Mucosa of gallbladder (tissue), 1 donor: ENCODE measurements at regions not wholly inside any gene's neighbourhood (a gene's known extent, or its start where the extent isn't known, plus 50 kb on each side); places are given as distances from the start of the nearest gene placed in this dataset.

ENCODE experiments used
- DNase-seq: peaks from one replicate; pipeline ENCODE4 v3.0.0-alpha.2; 2020; ENCODE audit warnings: low spot score
- donor health status: DM: no; HTN: no; CAD: no.

DNA sequence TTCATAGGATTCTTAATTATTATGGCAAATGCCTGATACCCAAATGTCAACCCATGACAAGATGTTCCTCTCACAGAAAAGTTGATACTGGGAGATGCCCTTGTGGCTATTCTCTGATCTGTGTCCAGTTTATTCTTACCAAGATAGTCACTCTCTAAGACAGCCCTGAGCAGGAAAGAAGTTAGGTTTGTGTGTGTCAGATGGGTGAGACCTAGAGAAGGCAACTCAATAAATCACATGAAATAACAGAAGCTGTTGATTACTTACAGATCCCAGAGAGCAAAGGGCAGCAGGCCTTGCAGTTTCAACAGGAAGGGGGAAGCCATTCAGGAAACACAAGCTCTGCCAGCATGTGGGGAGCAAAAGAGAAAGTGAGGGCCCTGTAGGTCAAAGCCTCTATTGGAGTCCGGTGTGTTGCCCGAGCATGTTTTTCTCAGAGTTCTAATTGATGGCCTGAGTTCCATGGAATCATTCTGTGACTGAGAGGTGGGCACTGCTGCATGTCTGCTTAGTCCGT is 1193.7 kb upstream of the CDH18 start:
- peak; percentile 13 for DNase-seq

DNA sequence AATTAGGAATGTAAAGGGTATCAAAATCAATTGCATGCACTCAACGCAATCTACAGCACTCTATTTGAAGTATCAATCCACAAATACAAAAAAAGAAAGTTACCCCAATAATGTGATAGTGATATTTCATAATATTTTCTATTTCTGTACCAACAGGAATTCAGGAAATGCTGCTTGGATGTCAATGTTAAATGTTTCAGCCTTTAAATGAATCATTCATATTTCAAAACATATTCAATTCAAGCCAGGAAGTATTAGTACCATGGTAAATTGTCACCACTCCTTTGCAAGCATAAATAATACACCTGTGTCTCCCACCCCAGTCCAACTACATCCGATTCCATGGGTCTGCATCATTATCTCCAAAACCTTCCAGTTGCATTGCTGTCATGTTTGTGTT is 1185.5 kb upstream of the CDH18 start:
- no peak for DNase-seq

DNA sequence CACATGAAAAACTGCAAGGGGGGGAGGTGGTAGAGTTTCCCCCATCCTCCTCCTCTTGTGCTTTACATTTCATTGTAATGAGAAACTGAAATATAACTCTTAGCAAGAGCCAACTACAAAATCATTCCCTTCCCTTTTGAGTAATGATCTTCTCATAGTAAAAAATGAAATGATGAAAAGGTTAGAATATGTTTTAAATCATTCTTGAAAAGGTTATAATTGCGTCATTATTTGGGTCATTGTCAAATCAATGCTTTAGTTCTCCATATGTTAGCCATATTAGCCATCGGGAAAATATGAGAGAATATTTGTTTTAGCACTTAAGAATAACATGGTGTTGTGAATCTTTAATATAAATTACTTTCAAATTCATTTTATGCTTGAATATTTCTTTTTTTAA is 1185.0 kb upstream of the CDH18 start:
- DNase-seq, result no peak

DNA sequence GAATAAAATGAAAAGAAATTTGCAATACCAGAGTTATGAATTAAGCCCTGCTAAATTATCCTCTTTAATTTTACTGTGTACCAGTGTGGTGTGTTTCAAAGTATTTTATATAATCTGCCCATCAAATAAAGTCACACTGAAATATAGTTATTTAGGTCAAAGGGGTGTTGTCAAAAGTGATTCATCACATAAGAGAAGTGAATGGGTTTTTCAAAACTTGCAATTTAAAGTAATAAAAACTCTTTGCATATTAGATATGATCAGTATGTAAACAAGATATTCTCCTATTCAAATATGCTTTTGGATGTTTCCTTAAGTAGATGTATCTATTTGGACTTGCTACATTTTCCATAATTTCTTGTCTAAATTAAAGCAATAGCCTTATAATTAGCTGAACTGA is 1183.0 kb upstream of the CDH18 start:
- DNase-seq, result no peak

DNA sequence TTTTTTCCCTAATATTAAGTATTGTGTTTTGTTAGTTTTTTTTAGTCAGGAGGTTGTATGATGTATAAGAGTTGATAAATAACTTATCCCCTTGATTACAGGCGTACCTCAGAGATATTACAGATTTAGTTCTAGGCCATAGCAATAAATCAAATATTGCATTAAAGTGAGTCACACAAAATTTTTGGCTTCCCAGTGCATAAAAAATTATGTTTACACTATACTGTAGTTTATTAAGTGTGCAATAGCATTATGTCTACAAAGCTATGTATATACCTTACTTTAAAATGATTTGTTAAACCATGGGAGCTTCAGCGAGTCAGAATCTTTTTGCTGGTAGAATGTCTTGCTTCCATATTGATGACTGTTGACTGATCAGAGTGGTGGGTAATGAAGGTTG is 1180.6 kb upstream of the CDH18 start:
- no peak for DNase-seq

DNA sequence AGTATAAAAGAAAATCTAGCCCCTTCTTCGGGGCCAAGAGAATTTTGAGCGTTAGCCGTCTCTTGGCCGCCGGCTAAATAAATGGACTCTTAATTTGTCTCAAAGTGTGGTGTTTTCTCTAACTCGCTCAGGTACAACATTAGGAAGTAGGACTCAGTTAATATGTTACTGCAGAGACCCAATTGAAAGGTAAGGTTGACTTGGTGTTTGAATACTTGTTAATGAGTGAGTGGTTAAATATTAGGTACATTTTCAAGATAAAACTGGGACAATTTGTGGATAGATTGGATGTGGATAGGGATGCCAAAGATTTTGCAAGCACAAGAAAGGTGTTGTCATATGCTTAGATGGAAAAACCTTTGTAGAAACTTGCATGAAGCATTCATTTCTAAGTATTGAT is 1177.3 kb upstream of the CDH18 start:
- DNase-seq, result no peak

DNA sequence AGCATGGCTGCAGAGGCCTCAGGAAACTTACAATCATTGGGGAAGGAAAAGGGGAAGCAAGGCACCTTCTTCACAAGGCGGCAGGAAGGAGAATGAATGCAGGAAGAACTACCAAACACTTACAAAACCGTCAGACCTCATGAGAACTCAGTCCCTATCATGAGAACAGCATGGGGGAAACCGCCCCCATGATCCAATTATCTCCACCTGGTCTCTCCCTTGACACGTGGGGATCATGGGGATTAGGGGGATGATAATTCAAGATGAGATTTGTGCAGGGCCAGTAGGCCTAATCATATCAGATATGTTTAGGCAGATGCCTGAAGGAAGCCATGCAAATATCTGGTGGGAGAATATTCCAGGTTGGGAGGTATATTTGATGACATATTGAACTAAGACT is 1176.4 kb upstream of the CDH18 start:
- DNase-seq, result no peak

DNA sequence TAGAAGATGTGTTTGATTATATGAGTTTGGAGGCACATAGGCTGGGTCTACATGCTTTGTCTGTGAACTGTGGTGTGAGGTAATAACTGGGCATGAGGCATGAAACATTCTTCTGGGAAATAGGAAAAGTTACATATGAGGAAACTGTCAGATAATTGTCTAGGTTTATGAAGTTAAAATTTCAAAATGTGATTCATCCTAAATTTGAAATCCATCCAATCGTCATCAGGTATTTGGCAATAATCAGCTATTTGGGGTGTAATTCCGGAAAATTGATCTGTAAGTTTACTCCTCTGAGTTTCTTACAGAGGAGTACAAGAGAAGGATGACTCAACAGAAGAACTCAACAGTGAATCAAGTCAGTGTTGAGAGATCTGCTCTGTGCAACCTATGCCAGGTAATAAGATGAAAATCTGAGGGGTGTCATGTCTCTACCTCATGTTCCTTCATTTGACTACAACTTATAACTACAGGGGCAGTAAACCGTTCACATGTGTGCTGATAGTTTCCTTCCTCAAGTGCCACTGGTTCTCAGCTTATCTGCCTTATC is 1171.6 kb upstream of the CDH18 start:
- DNase-seq, result no peak

DNA sequence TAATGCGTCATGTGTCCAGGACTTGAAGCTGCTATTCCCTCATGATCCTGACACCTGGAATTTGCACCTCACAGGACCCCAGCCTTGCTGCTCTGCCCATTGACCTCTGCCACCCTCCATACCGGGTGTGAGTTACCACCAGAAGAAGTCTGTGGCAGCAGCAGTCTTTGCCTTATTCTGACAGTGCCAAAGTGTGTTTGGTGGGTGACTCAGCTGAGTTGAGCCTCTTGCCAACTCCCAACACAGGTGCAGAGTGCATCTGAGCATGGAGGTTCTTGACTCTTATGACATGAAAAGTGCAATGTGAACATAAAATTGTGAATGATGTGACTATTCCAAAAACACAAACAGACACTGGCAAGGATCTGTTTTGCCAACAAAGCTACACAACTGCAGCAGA is 1166.5 kb upstream of the CDH18 start:
- DNase-seq, result peak; percentile 21

DNA sequence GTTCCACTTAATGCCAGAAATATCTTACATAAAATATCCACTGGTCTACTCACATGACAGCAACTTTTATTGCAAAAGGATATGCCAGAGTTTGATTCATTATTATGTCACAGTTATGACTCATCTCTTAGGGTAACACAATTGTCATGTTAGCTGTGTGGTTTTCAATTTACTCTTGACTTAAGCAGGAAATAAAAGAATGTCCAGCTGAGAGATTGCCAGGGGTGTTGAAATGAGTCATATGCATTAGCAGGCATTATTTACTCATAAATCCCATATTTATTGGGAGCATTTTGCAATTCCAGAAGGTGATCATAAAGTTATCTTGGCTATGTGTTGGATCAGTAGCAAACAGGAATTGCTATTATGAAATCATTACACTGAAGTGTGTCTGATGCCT is 1164.6 kb upstream of the CDH18 start:
- peak; percentile 40 for DNase-seq

DNA sequence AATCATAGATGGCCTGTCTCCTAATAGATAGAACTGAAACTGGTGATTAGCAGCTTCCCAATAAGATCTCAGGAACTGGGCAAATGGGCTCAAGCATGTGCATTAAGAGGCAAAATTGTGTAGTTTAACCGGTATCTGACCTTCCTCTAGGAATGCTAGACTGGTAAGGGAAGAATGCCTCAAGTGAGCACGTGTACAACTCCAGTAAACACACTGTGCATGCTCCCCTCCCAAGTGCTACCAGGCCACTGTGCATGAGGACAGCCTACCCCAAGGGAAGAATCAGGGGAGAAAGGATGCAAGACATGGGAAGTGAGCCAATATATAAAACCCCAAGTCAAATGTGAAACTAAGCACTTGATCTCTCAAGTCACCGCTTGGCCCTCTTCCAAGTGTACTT is 1157.4 kb upstream of the CDH18 start:
- no peak for DNase-seq

DNA sequence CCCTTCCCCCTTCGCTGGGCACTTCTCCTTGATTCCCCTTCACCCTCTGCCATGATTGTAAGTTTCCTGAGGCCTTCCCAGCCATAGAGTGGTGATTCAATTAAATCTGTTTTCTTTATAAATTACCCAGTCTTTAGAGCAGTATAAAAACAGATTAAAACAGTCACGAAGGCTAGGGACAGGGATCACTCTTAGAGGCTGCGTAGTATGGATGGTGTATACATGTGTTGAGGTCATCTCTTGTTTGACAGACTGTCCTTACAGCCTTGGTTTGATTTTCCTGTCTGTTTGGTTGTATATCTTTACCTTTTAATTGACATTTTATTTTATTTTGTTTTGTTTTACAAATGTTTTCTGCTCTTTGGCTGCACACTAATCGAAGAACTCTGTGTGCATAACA is 1155.7 kb upstream of the CDH18 start:
- no peak for DNase-seq

DNA sequence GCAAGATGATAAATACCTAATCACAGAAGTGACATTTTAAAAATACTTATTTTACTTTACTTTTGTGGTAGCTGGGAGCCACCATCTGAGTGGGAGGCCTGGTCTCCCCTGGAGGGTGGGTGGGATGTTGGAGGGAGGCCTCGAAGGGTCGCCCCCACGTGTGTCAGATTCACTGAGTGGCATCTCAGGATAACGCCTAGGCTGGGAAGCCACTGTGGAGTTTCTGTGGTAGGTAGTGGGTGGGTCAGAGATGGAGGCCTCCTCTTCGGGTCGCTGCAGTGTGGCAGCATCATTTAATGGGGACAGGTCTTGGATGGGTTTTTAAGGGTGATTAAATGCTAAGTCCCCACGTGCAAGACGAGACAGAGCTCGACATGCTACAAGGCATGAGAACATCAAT is 1154.8 kb upstream of the CDH18 start:
- no peak for DNase-seq

DNA sequence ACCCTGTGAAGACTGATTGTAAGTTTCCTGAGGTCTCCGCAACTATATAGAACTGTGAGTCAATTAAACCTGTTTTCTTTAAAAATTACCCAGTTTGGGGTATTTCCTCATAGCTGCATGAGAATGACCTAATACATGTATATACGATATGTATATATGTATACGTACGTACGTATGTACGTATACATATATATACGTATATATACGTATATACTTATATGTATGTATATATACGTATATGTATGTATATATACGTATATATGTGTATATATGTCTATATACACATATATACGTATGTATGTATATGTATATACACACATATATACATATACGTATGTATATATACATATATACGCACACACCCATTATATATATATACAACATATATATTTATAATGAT is 1153.0 kb upstream of the CDH18 start:
- no peak for DNase-seq

DNA sequence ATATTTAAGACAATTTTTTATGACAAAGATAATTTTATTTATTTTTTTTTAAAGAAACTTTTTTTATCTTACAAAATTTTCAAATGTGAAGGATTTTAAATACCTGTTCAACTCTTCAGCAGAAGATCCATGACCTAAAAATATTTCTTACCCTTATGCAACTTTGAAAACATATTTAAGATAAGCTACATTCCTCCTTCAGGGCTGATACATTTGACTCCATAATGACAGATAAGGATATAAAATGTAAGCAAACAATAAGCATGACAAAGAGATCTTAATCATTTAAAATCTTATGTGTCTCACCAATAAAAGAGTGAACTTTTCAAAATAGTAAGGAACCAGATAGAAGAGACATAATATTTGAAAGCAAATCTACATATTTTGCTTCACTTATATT is 1138.2 kb upstream of the CDH18 start:
- DNase-seq, result no peak

DNA sequence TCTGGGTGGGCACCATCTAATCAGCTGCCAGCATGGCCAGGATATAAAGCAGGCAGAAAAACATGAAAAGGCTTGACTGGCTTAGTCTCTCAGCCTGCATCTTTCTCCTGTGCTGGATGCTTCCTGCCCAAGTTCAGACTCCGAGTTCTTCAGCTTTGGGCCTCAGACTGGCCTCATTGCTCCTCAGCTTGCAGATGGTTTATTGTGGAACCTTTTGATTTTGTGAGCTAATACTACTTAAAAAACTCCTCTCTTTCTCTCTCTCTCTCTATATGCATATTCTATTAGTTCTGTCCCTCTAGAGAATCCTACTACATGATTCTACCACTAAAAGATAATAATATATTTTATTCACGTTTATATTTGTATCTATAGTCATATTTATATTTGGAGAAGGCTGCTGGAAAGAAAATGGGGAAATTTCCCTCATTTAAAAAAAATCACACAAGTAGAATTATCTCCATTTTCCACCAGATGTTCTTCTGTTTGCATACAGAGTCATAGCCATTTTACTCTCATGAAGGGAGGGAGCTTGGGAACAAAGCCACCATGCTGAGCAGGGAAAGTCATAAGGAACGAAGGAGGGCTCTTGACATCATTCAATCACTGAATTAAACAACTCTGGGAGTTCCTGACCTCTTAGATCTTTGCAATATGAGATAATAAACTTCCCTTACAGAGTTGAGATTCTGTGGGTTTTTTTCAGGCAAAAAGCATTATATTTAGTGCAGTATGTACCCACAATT is 1137.4 kb upstream of the CDH18 start:
- no peak for DNase-seq

DNA sequence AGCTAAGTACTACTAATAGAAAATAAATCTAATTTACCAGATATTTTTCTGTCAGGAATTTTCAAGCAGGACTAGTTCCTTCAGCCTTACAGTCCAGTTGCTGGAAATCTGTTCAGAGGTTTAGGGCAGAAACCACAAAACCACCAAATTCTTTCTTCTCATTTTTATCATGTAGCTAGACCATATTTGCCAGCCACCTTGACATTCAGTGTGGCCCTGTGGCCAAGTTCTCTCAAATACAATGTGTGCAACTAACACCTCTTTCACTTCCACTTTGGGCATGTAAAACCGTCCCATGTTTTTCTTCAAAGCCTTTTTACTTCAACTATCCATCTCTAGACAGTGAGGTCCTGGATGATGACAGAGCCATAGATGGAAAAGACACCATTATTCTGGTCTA is 1133.2 kb upstream of the CDH18 start:
- DNase-seq, result no peak

DNA sequence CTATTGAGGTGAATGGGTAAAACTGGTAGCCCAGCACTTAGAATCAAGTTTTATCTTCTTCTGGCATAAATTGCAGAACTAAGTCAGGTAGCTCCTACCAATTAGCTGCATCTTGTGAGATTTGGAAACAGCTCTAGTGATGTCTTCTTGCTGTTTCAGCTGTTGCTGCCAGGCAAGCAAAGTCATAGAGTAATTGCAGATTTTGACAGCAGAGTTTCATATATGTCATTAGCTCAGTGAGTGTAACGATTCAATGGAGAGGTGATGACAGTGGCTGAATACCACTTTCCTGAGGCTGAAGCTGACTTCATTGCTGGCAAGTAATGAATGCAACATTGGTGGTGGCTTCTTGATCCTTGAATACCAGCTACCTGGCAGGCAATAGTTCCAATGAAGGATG is 1109.7 kb upstream of the CDH18 start:
- no peak for DNase-seq

DNA sequence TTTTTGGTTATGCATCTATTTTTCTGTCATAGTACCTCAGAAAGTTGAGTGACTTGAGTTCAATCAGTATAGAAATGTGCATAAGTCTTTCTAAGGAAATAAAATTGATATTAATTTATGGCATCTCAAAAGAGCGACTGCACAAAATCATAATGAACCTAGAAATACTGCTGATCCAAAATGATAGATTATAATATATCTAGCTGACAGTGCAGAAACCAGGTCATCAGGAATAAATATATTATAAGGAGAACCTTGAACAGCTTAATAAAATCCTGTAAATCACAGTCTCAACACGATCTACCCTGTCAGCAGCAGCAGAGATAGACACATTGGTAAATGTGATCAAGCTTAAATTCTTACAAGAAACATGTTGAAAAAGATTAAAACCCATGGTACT is 1106.6 kb upstream of the CDH18 start:
- DNase-seq, result no peak

DNA sequence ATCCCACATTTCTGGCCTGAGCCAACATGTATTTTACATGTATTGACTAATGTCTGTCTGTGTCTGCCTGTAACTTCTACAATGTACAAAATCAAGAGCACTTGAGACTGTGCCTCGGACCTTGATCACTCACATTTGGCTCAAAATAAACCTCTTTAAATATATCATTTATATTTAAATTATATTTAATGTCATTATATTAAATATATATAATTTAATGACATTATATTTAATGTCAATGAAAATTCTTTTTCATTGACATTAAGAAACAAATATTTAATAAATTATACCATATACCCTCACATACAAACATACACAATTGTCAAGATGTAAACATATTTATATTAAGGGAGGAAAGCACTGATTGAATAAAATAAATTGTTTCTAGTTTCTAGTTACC is 1099.8 kb upstream of the CDH18 start:
- no peak for DNase-seq

DNA sequence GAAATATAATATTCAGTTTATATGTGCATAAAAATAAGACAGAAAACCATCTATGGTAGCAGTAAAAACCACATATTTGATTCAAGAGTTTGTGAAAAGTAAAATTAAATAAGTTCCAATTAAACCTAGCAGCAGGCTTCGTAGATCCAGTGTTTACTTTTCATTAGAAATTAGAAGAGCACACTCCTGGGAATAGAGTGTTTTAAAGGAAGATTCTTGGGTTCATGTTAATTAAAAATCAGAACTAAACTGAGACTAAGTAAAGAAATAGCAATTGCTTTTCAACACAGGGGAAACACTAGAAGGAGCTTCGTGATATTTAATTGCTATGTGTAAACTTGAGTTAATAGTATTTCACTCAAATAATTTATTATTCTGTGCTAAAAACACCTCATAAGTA is 1097.8 kb upstream of the CDH18 start:
- no peak for DNase-seq

DNA sequence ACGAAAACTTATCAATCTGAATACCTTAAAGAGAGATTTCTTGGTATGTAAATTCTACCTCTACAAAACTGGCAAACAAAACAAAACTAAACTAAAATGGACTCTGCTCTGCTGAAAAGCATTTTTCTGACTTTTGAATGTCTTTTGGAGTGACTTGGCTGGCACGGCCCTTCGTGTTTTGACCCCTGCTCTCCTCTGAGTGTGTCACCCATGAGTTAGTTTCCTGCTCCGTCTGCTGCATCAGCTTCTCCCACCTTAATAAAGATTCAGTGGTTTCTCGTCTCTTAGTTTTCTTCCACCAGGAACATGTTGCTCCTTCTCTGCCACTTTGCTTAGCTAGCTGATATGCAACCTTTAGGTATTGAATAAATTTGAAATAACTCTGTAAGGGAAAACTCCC is 1084.0 kb upstream of the CDH18 start:
- no peak for DNase-seq

DNA sequence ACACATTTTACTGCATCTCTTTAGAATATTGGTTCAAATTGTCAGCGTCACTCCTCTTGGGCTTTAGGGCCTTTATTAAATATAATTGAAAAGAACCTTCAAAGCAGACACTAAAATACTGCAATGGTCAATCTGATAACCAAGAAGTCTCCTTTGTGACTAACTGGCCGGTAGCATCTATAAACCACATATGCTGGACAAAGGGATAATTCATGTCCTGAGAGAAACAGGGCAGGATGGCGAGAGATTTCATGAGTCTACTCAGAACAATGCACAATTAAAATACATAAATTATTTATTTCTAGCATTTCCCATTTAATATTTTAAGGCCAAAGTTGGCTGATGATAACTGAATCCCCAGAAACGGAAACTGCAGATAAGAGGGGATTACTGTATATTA is 1083.4 kb upstream of the CDH18 start:
- no peak for DNase-seq

DNA sequence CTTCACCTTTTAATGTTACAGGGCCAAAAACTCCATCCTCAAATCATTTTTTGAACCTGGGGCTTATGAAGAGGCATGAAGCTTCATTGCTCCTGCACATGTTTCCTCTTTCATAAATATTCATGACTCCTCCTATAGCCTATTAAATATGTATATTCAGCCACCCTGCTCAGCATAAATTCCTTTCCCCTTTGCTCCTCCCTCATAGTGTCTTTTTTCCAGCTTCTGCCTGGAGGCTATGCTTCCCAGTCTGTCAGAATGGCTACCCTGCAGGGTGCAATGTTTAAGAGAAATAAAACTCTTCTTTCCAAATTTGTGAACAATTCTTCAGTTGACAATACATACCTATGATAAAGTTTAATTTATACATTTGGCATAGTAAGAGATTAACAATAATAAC is 1082.9 kb upstream of the CDH18 start:
- no peak for DNase-seq
